ENCODE measurements at regions not wholly inside any gene's neighbourhood (a gene's known extent, or its start where the extent isn't known, plus 50 kb on each side); places are given as distances from the start of the nearest gene placed in this dataset.
A peak's percentile ranks its signal among the peaks of the same experiment; 100 is the strongest.

DNA sequence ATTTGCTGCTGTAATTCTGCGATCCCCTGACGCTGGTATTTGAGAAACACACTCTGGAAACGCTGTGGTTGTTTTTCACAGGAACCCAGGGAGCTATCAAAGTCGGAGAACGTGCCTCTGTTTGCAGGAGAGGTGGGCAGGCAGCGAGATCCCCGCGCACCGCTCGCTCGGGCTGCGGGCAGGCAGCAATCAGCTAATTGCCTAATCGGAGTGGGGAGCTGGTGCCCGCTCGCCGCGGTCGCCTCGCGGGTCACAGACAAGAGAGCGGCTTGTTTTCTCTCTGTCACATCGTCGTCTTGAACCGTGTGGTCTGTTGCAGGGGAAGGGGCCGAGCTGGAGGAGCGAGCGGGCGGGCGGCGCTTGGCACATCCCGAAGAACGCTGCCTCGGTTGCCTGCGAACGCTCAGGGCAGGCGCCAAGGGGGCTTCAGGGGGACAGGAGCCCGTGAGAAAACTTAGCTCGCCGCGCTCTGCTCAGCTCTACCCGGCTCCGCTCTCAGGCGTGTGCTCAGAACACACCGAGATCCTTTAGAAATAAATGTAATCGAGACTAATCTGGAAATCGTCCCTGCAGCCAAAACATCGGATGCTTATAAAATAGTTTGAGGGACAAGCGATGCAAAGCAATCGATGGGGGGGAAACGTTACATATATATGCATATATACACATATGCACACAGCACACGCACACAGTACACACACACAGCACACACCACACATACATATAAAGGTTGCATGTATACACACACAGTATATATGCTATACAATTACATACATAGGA, 93.6 kb upstream of the SMYD2 start:
- no peak for DNase-seq (ENCODE audit: low read depth, low spot score)
- intact Hi-C loops (cut with micrococcal nuclease; ENCODE audit: unreplicated experiment) (no loop called here), in situ Hi-C loops (cut with HindIII; ENCODE audit: low pct_unique_long_range_greater_than_20kb, low sequenced_read_pairs) (no loop called here)
- H3K36me3 ChIP-seq (ENCODE audit: control insufficient read depth, insufficient read depth, low read length) = no peaks in the 10 kb centered on the region
- peak overlapping the region; percentile 26 to 31; a peak in 3 of 4 replicates for H3K4me3 ChIP-seq (ENCODE audit: low read depth in 2 of 2, low read length in 2 of 2)
- no peaks in the 10 kb centered on the region for H3K9me3 ChIP-seq (ENCODE audit: control insufficient read depth, insufficient read depth, low read depth, low read length)
- H3K27ac ChIP-seq (ENCODE audit: low read length) = no peak overlapping the region
- no peak for TF ChIP-seq POLR2AphosphoS5 (IDR thresholded peaks at IDR 0.05; ENCODE audit: low read depth, low read length)
- no peak for TF ChIP-seq SIN3A (IDR thresholded peaks at IDR 0.05; ENCODE audit: borderline replicate concordance, insufficient read depth, low read depth, low read length)
- TF ChIP-seq, protein P1, sequence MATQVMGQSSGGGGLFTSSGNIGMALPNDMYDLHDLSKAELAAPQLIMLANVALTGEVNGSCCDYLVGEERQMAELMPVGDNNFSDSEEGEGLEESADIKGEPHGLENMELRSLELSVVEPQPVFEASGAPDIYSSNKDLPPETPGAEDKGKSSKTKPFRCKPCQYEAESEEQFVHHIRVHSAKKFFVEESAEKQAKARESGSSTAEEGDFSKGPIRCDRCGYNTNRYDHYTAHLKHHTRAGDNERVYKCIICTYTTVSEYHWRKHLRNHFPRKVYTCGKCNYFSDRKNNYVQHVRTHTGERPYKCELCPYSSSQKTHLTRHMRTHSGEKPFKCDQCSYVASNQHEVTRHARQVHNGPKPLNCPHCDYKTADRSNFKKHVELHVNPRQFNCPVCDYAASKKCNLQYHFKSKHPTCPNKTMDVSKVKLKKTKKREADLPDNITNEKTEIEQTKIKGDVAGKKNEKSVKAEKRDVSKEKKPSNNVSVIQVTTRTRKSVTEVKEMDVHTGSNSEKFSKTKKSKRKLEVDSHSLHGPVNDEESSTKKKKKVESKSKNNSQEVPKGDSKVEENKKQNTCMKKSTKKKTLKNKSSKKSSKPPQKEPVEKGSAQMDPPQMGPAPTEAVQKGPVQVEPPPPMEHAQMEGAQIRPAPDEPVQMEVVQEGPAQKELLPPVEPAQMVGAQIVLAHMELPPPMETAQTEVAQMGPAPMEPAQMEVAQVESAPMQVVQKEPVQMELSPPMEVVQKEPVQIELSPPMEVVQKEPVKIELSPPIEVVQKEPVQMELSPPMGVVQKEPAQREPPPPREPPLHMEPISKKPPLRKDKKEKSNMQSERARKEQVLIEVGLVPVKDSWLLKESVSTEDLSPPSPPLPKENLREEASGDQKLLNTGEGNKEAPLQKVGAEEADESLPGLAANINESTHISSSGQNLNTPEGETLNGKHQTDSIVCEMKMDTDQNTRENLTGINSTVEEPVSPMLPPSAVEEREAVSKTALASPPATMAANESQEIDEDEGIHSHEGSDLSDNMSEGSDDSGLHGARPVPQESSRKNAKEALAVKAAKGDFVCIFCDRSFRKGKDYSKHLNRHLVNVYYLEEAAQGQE (IDR thresholded peaks at IDR 0.05; ENCODE audit: insufficient read depth in 1 of 2, low read depth in 2 of 2, low read length in 1 of 2) = no peak
- no peak for TF ChIP-seq CTCF (IDR thresholded peaks at IDR 0.05)
- no peak for TF ChIP-seq TCF7L2 (IDR thresholded peaks at IDR 0.05; ENCODE audit: low read depth, low read length)
- peak; percentile 69 for ATAC-seq
- H3K4me1 ChIP-seq (ENCODE audit: control insufficient read depth, insufficient read depth, low read length) = no peaks in the 10 kb centered on the region; the same call in 1 of the 2 replicates
- no TSS peak for BruUV-seq (replicated peaks)
- ChIA-PET POLR2A (no interaction called here), CTCF (no interaction called here)
- peaks cover 53% of the 10 kb centered on the region for H3K27me3 ChIP-seq (ENCODE audit: control insufficient read depth, insufficient read depth, low read length)

- ChIA-PET CTCF (interaction anchor here (0.6 kb wide), 1 partner anchor 26 kb away, joined by 4 read pairs; no protein-coding TSS in a partner anchor), POLR2A (no interaction called here)
- H3K27me3 ChIP-seq (ENCODE audit: control insufficient read depth, insufficient read depth, low read length) = peaks cover 53% of the 10 kb centered on the region
These were observed 93.0 kb upstream of the SMYD2 start for GRCh38 chr1:214187933-214188332.

GRCh38 chr1:214188835-214189234, 92.1 kb upstream of the SMYD2 start:
- intact Hi-C loops (cut with micrococcal nuclease; ENCODE audit: unreplicated experiment) = no loop called here
- Histone ChIP-seq H3K36me3 (ENCODE audit: control insufficient read depth, insufficient read depth, low read length) (no peaks in the 10 kb centered on the region), H3K4me1 (ENCODE audit: control insufficient read depth, insufficient read depth, low read length) (no peaks in the 10 kb centered on the region; the same call in 1 of the 2 replicates), H3K27ac (ENCODE audit: low read length) (no peak overlapping the region), H3K27me3 (ENCODE audit: control insufficient read depth, insufficient read depth, low read length) (peaks cover 49% of the 10 kb centered on the region), H3K9me3 (ENCODE audit: control insufficient read depth, insufficient read depth, low read depth, low read length) (no peaks in the 10 kb centered on the region), H3K4me3 (ENCODE audit: low read depth in 2 of 2, low read length in 2 of 2) (no peak overlapping the region)
- no TSS peak for BruUV-seq (replicated peaks)
- TF ChIP-seq CTCF (IDR thresholded peaks at IDR 0.05) (no peak), POLR2AphosphoS5 (IDR thresholded peaks at IDR 0.05; ENCODE audit: low read depth, low read length) (no peak), TCF7L2 (IDR thresholded peaks at IDR 0.05; ENCODE audit: low read depth, low read length) (no peak), SIN3A (IDR thresholded peaks at IDR 0.05; ENCODE audit: borderline replicate concordance, insufficient read depth, low read depth, low read length) (no peak)
- TF ChIP-seq, protein P1 (IDR thresholded peaks at IDR 0.05; ENCODE audit: insufficient read depth in 1 of 2, low read depth in 2 of 2, low read length in 1 of 2) = no peak
- CTCF ChIA-PET = no interaction called here
- POLR2A ChIA-PET = no interaction called here
- ATAC-seq (no peak), DNase-seq (ENCODE audit: low read depth, low spot score) (no peak)
- in situ Hi-C loops (cut with HindIII; ENCODE audit: low pct_unique_long_range_greater_than_20kb, low sequenced_read_pairs) = no loop called here

More at GRCh38 chr1:214187933-214188332, 93.0 kb upstream of the SMYD2 start:
- no peaks in the 10 kb centered on the region for H3K9me3 ChIP-seq (ENCODE audit: control insufficient read depth, insufficient read depth, low read depth, low read length)
- no peaks in the 10 kb centered on the region for H3K36me3 ChIP-seq (ENCODE audit: control insufficient read depth, insufficient read depth, low read length)
- H3K4me1 ChIP-seq (ENCODE audit: control insufficient read depth, insufficient read depth, low read length) = no peaks in the 10 kb centered on the region; the same call in 1 of the 2 replicates
- intact Hi-C loops (cut with micrococcal nuclease; ENCODE audit: unreplicated experiment) = no loop called here
- ATAC-seq (peak; percentile 62), DNase-seq (ENCODE audit: low read depth, low spot score) (no peak)
- no peak overlapping the region for H3K27ac ChIP-seq (ENCODE audit: low read length)
- TF ChIP-seq POLR2AphosphoS5 (IDR thresholded peaks at IDR 0.05; ENCODE audit: low read depth, low read length) (no peak), SIN3A (IDR thresholded peaks at IDR 0.05; ENCODE audit: borderline replicate concordance, insufficient read depth, low read depth, low read length) (no peak), TCF7L2 (IDR thresholded peaks at IDR 0.05; ENCODE audit: low read depth, low read length) (no peak)
- no peak overlapping the region for H3K4me3 ChIP-seq (ENCODE audit: low read depth in 2 of 2, low read length in 2 of 2)
- in situ Hi-C loops (cut with HindIII; ENCODE audit: low pct_unique_long_range_greater_than_20kb, low sequenced_read_pairs) = no loop called here
- BruUV-seq (replicated peaks) = no TSS peak
